ENCODE measurements at regions not wholly inside any gene's neighbourhood (a gene's known extent, or its start where the extent isn't known, plus 50 kb on each side); places are given as distances from the start of the nearest gene placed in this dataset.
A peak's percentile ranks its signal among the peaks of the same experiment; 100 is the strongest.

DNA sequence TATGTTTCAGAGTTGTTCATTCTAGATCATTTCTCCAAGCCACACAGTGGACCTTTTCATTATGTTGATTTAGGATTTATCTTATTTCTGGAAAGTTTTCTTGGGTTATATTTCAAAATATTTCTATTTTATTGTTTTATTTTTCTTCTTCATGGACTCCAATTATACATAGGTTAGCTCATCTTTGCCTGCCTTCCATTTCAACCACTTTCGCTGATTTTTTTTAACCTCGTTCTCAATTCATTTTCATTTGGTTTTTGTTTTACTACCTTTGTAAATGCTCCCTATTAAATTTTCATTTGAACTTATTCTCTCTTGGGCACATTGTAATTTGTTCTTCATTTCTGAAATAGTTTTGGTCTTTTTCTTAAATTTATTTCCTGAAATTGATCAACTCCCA is 169.0 kb upstream of the PITX1 start:
- H3K9me3 ChIP-seq = peaks cover 9% of the 10 kb centered on the region
- intact Hi-C loops (cut with DNase I, micrococcal nuclease) = loop anchor here in 1 of 2 donors (10.0 kb wide), 1 partner anchor 132 kb away; no protein-coding TSS in a partner anchor
- DNase-seq (no peak), ATAC-seq (no peak)
- no peak overlapping the region for H3K4me3 ChIP-seq
- no peak for TF ChIP-seq CTCF (IDR thresholded peaks at IDR 0.05)
- no peaks in the 10 kb centered on the region for H3K4me1 ChIP-seq (ENCODE audit: low read depth)
- H3K36me3 ChIP-seq (ENCODE audit: low read depth) = no peaks in the 10 kb centered on the region

DNA sequence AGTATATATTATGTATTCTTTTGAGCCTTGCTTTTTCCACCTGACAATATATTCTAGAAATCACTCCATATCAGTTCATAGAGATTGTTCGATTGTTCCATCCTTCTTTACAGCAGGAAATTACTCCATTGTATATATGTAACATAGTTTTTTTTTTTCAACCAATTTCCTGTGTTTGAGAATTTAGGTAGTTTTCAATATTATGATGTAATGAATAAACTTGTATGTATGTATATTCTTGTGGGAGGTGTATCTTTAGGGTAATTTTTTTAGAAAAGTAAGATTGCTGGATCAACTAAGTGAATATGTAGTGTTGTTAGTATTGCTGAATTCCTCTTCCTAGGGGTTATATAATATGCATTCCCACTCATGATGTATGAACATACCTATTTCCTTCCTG is 165.9 kb upstream of the PITX1 start:
- DNase-seq (no peak), ATAC-seq (no peak)
- Histone ChIP-seq H3K9me3 (peaks cover 9% of the 10 kb centered on the region), H3K4me1 (ENCODE audit: low read depth) (no peaks in the 10 kb centered on the region), H3K36me3 (ENCODE audit: low read depth) (no peaks in the 10 kb centered on the region), H3K4me3 (no peak overlapping the region)
- intact Hi-C loops (cut with DNase I, micrococcal nuclease) = loop anchor here in 1 of 2 donors (10.0 kb wide), 1 partner anchor 135 kb away; no protein-coding TSS in a partner anchor
- no peak for TF ChIP-seq CTCF (IDR thresholded peaks at IDR 0.05)

DNA sequence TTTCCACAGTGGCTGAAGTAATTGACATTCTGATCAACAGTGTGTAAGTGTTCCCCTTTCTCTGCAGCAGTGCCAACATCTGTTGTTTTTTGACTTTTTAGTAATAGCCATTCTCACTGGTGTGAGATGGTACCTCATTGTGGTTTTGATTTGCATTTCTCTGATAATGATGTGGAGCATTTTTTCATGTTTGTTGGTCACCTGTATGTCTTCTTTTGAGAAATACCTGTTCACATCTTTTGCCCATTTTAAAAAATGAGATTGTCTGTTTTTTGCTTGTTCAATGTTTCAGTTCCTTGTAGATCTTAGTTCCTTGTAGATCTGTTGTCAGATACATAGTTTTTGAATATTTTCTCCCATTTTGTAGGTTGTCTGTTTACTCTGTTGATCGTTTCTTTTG is 162.5 kb upstream of the PITX1 start:
- no peak for DNase-seq
- H3K36me3 ChIP-seq (ENCODE audit: low read depth) = no peaks in the 10 kb centered on the region
- no peak for TF ChIP-seq CTCF (IDR thresholded peaks at IDR 0.05)
- intact Hi-C loops (cut with DNase I, micrococcal nuclease) = no loop called here
- no peak overlapping the region for H3K4me3 ChIP-seq
- no peak for ATAC-seq
- H3K9me3 ChIP-seq = no peaks in the 10 kb centered on the region
- peaks cover 2% of the 10 kb centered on the region for H3K4me1 ChIP-seq (ENCODE audit: low read depth)

- intact Hi-C loops (cut with DNase I, micrococcal nuclease) = no loop called here
- DNase-seq (no peak), ATAC-seq (no peak)
- no peak overlapping the region for H3K4me3 ChIP-seq
- no peaks in the 10 kb centered on the region for H3K36me3 ChIP-seq (ENCODE audit: low read depth)
- no peaks in the 10 kb centered on the region for H3K9me3 ChIP-seq
- TF ChIP-seq CTCF (IDR thresholded peaks at IDR 0.05) = no peak
- H3K4me1 ChIP-seq (ENCODE audit: low read depth) = peaks cover 10% of the 10 kb centered on the region
Observed at GRCh38 chr5:135195270-135195608, 161.2 kb upstream of the PITX1 start.

DNA sequence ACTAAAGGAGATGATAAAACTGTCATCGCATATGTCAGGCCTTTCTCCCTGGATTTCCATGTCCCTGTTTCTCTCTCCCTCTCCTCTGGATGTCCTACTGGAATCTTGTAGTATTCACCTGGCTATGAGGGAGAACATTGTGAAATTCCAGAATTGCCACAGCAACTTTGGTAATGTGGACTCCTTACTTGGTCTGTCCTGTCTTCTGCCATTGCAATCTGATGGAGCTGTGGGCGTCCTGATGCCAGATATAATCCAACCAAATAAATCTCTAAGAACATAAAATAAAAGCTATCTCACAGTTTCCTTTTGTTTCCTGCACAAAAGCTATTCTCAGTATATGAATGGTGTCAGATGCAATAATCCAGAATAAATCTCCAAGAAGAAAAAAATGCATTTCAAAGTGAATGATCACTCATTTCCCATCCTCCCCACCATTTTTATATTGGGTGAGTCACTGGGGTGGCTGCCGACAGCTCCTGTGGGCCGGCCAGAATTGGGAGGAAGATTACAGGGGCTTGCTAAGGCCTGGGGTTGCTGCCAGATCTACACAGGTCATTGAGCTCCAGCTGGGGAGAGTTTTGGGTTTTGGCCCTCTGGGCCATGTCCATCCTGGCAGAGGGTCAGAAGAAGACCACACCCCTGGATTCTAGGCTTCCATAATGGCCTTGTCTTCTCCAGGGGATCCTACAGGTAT is 160.7 kb upstream of the PITX1 start:
- no peaks in the 10 kb centered on the region for H3K36me3 ChIP-seq (ENCODE audit: low read depth)
- ATAC-seq (peak; percentile 13), DNase-seq (no peak)
- no peaks in the 10 kb centered on the region for H3K9me3 ChIP-seq
- no peak for TF ChIP-seq CTCF (IDR thresholded peaks at IDR 0.05)
- H3K4me1 ChIP-seq (ENCODE audit: low read depth) = peaks cover 10% of the 10 kb centered on the region
- intact Hi-C loops (cut with DNase I, micrococcal nuclease) = no loop called here
- no peak overlapping the region for H3K4me3 ChIP-seq

GRCh38 chr5:135194126-135194488 is 160.1 kb upstream of the PITX1 start:
- H3K9me3 ChIP-seq = no peaks in the 10 kb centered on the region
- peaks cover 10% of the 10 kb centered on the region for H3K4me1 ChIP-seq (ENCODE audit: low read depth)
- intact Hi-C loops (cut with DNase I, micrococcal nuclease) = no loop called here
- ATAC-seq (no peak), DNase-seq (no peak)
- no peak for TF ChIP-seq CTCF (IDR thresholded peaks at IDR 0.05)
- H3K4me3 ChIP-seq = no peak overlapping the region
- H3K36me3 ChIP-seq (ENCODE audit: low read depth) = no peaks in the 10 kb centered on the region
